ENCODE measurements at regions not wholly inside any gene's neighbourhood (a gene's known extent, or its start where the extent isn't known, plus 50 kb on each side); places are given as distances from the start of the nearest gene placed in this dataset.

GRCh38 chr2:144703852-144704708, 184.2 kb upstream of the ZEB2 start:
- intact Hi-C loops (cut with DNase I): no loop called here
- peak; percentile 54 for ATAC-seq
- no peaks in the 10 kb centered on the region for H3K9me3 ChIP-seq
- H3K4me3 ChIP-seq: no peak overlapping the region
- TF ChIP-seq CTCF (IDR thresholded peaks at IDR 0.05): no peak
- H3K27me3 ChIP-seq: no peaks in the 10 kb centered on the region
- no peaks in the 10 kb centered on the region for H3K36me3 ChIP-seq
- H3K4me1 ChIP-seq: peaks cover 0 to 40% of the 10 kb centered on the region in 2 donors
- H3K27ac ChIP-seq: peak overlapping the region in 1 of 2 donors; percentile 94
- DNase-seq: peak in 1 of 4 donors; percentile 45

- peak; percentile 72 for ATAC-seq
- H3K9me3 ChIP-seq: peaks cover 0 to 3% of the 10 kb centered on the region in 2 donors
- no peaks in the 10 kb centered on the region for H3K27me3 ChIP-seq
- intact Hi-C loops (cut with DNase I): no loop called here
- DNase-seq: peak in 1 of 4 donors; percentile 45
- peaks cover 0 to 40% of the 10 kb centered on the region in 2 donors for H3K4me1 ChIP-seq
- no peak for TF ChIP-seq CTCF (IDR thresholded peaks at IDR 0.05)
- H3K36me3 ChIP-seq: no peaks in the 10 kb centered on the region
- no peak overlapping the region for H3K4me3 ChIP-seq
- H3K27ac ChIP-seq: peak overlapping the region; percentile 74 to 94
Observed at GRCh38 chr2:144702051-144702450, 182.1 kb upstream of the ZEB2 start.

GRCh38 chr2:144701259-144701658, 181.3 kb upstream of the ZEB2 start:
- Histone ChIP-seq H3K4me3 (no peak overlapping the region), H3K27me3 (no peaks in the 10 kb centered on the region), H3K36me3 (no peaks in the 10 kb centered on the region), H3K9me3 (peaks cover 0 to 3% of the 10 kb centered on the region in 2 donors), H3K27ac (peak overlapping the region; percentile 74 to 94), H3K4me1 (peaks cover 0 to 40% of the 10 kb centered on the region in 2 donors)
- intact Hi-C loops (cut with DNase I): no loop called here
- DNase-seq: no peak
- peak; percentile 40 for ATAC-seq
- TF ChIP-seq CTCF (IDR thresholded peaks at IDR 0.05): no peak

GRCh38 chr2:144698156-144698555, 178.2 kb upstream of the ZEB2 start:
- no peak for TF ChIP-seq CTCF (IDR thresholded peaks at IDR 0.05)
- H3K36me3 ChIP-seq: no peaks in the 10 kb centered on the region
- H3K4me1 ChIP-seq: peaks cover 0 to 25% of the 10 kb centered on the region in 2 donors
- no peak overlapping the region for H3K4me3 ChIP-seq
- H3K9me3 ChIP-seq: peaks cover 0 to 3% of the 10 kb centered on the region in 2 donors
- no peak for ATAC-seq
- intact Hi-C loops (cut with DNase I): no loop called here
- H3K27ac ChIP-seq: no peak overlapping the region
- no peaks in the 10 kb centered on the region for H3K27me3 ChIP-seq
- DNase-seq: no peak

- H3K9me3 ChIP-seq: peaks cover 0 to 3% of the 10 kb centered on the region in 2 donors
- no peaks in the 10 kb centered on the region for H3K36me3 ChIP-seq
- intact Hi-C loops (cut with DNase I): no loop called here
- DNase-seq: no peak
- H3K4me1 ChIP-seq: peaks cover 0 to 23% of the 10 kb centered on the region in 2 donors
- no peak overlapping the region for H3K4me3 ChIP-seq
- no peak for TF ChIP-seq CTCF (IDR thresholded peaks at IDR 0.05)
- H3K27me3 ChIP-seq: no peaks in the 10 kb centered on the region
- H3K27ac ChIP-seq: no peak overlapping the region
- ATAC-seq: no peak
Observed at GRCh38 chr2:144695657-144696056, 175.7 kb upstream of the ZEB2 start.

All from left lung (tissue), 4 donors.